PC-9 (cell line): ENCODE measurements at regions not wholly inside any gene's neighbourhood (a gene's known extent, or its start where the extent isn't known, plus 50 kb on each side); places are given as distances from the start of the nearest gene placed in this dataset.

Source experiments
- EZH2 ChIP-seq: fragments of 200-600 bp; sonication (generic); IDR thresholded peaks from 2 replicates; pipeline ENCODE4 v1.8.0; 2017; ENCODE audit warnings: antibody characterized with exemption, low read depth
- TF ChIP-seq, protein P1 (sequence below): fragments of 200-600 bp; sonication (generic); conservative IDR thresholded peaks from 2 replicates; pipeline ENCODE4 v1.6.1; 2017; ENCODE audit warnings: mixed run types, antibody characterized with exemption, mild to moderate bottlenecking, moderate library complexity

DNA sequence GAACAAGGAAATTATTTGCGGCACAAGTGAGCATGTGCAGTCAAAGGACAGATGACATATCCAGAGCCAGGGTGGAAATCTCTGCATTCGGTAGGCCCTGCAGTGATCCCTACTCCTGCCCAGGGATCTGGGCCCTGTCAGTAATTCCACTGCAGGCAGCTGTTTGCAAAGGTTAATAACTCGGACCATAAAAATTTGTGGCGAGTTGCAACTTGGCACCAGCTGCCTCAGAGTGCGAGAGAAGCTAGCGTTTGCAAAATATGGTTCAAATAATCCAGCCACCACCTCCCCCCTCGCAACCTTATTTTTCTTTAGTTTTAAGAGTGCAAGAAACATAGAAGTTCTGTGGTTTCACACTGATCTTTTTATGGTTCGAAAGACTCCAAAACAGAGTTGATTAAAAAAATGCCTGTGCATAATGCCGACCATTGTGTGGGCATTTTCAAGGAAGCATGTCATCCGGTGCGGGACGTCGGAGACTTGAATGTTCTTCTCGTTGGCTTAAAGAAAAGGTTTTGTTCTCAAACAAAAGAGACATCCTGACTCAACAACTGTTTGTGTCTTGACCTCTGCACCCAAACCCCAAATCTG is 224.5 kb downstream of the BCL11B start:
- TF ChIP-seq, protein P1, sequence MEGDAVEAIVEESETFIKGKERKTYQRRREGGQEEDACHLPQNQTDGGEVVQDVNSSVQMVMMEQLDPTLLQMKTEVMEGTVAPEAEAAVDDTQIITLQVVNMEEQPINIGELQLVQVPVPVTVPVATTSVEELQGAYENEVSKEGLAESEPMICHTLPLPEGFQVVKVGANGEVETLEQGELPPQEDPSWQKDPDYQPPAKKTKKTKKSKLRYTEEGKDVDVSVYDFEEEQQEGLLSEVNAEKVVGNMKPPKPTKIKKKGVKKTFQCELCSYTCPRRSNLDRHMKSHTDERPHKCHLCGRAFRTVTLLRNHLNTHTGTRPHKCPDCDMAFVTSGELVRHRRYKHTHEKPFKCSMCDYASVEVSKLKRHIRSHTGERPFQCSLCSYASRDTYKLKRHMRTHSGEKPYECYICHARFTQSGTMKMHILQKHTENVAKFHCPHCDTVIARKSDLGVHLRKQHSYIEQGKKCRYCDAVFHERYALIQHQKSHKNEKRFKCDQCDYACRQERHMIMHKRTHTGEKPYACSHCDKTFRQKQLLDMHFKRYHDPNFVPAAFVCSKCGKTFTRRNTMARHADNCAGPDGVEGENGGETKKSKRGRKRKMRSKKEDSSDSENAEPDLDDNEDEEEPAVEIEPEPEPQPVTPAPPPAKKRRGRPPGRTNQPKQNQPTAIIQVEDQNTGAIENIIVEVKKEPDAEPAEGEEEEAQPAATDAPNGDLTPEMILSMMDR: no peak
- TF ChIP-seq EZH2: no peak
